Body of pancreas (tissue), 4 donors: ENCODE measurements at regions not wholly inside any gene's neighbourhood (a gene's known extent, or its start where the extent isn't known, plus 50 kb on each side); places are given as distances from the start of the nearest gene placed in this dataset.

Experiments
- CTCF ChIP-seq, 7 experiments: fragments of 450-650 bp in 4 of 7; fragments of 200-600 bp in 3 of 7; sonication (generic) in 3 of 7; IDR thresholded peaks; one replicate each; pipeline ENCODE4 v1.5.1; 2016 to 2019; ENCODE audit warnings: antibody characterized with exemption in 7 of 7
- POLR2A ChIP-seq, 3 donors: fragments of 450-650 bp; IDR thresholded peaks; one replicate each; pipeline ENCODE4 v1.6.1; 2016; ENCODE audit warnings: antibody characterized with exemption in 3 of 3, mild to moderate bottlenecking in 2 of 3

DNA sequence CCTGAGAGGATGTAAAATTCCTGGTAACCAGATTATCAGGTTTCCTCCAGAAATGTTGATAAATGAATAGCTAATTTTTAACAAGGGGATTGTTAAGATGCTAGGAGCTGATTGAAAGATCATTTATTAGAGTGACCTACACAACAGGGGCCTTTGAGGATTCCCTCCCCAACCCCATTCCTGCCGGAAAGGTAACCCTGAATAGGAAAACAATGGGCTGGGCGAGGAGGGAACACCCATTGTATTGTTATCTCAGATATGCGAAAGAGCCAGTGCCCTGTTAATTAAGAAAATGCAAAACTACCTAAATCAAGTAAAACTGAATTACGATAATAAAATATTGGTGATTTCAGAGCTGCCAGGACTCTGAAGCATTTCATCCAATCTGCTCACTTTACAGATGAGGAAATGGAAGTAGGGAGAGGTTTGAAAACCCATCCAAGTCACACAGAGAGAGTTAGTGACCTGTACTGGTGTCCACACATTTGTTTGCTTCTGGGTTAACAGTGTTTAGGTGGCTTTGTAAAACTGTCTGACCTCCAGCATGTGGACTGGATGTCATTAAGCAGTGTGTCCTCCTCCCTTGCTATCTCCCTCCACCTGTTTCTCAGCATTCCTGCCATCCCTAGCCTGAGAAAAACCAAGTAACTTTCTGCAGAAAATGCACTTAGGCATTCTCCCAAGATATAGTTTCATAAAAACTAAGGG, 214.8 kb downstream of the TTC6 start:
- TF ChIP-seq CTCF (IDR thresholded peaks at IDR 0.05) (no peak), POLR2A (IDR thresholded peaks at IDR 0.05) (no peak)
